Endothelial cell of umbilical vein (primary cell): ENCODE measurements at regions not wholly inside any gene's neighbourhood (a gene's known extent, or its start where the extent isn't known, plus 50 kb on each side); places are given as distances from the start of the nearest gene placed in this dataset.

ENCODE experiments used
- BruUV-seq: library from RNA; stranded (reverse); fragments of 400-500 nt; replicated peaks from 2 replicates; lab custom pipeline; 2021; lab: Mats Ljungman, UMichigan
- CTCF ChIA-PET: fragments of 300-600, 350-600 bp; sonication (Branson Sonifier 250); formaldehyde crosslinking; loops from one replicate; lab custom pipeline; 2021; ENCODE audit warnings: antibody characterized with exemption, inconsistent platforms; lab: Charles Lee
- POLR2A ChIA-PET: fragments of 300-600, 350-600 bp; sonication (Branson Sonifier 250); formaldehyde crosslinking; loops from one replicate; lab custom pipeline; 2021; ENCODE audit warnings: antibody characterized with exemption, inconsistent platforms; lab: Charles Lee
- DNase-seq: peaks from one replicate; pipeline ENCODE4 v3.0.0-alpha.2; 2011; ENCODE audit warnings: low read depth, low spot score
- FAIRE-seq: peaks from 2 replicates; lab custom pipeline; 2011; peaks lifted over from hg19 to GRCh38; lab: Jason Lieb, UNC
- H2AFZ ChIP-seq: 2 replicates; pipeline ENCODE4 v1.6.0; 2012; ENCODE audit warnings: low read depth, low read length, control low read depth, inconsistent platforms
- H3K27ac ChIP-seq: 2 replicates; pipeline ENCODE4 v1.5.1; 2011; ENCODE audit warnings: low read depth, mild to moderate bottlenecking, control low read depth, low read length, moderate library complexity; ENCODE audit not compliant: insufficient read depth
- H3K27me3 ChIP-seq, 2 experiments: 2 replicates each; pipeline versions ENCODE4 v1.6.0 to v1.6.1; 2011; ENCODE audit warnings: low read length in 2 of 2, mixed read lengths in 1 of 2; ENCODE audit not compliant: control insufficient read depth in 2 of 2, insufficient read depth in 2 of 2
- H3K36me3 ChIP-seq, 2 experiments: 2 replicates in 1 of 2; 3 replicates in 1 of 2; pipeline ENCODE4 v1.5.1; 2011; ENCODE audit warnings: low read length in 2 of 2, mild to moderate bottlenecking in 1 of 2, moderate library complexity in 1 of 2; ENCODE audit not compliant: control insufficient read depth in 2 of 2, insufficient read depth in 2 of 2; ENCODE audit errors: extremely low read depth in 1 of 2
- H3K4me1 ChIP-seq: 3 replicates; pipeline ENCODE4 v1.5.1; 2011; ENCODE audit warnings: mild to moderate bottlenecking, low read length; ENCODE audit not compliant: control insufficient read depth, insufficient read depth; ENCODE audit errors: extremely low read depth
- H3K4me2 ChIP-seq: 2 replicates; pipeline ENCODE4 v1.6.1; 2011; ENCODE audit warnings: low read length, control low read depth, mixed read lengths; ENCODE audit not compliant: insufficient read depth
- H3K4me3 ChIP-seq, 3 experiments: fragments of 200-600 bp in 1 of 3; sonication (generic), shearing (Covaris generic) in 1 of 3; replicated peaks in 1 of 3; 2 replicates each; pipeline ENCODE4 v1.5.1; 2011 to 2016; ENCODE audit warnings: control low read depth in 3 of 3, low read length in 3 of 3, mild to moderate bottlenecking in 2 of 3, inconsistent platforms in 1 of 3, low read depth in 1 of 3, moderate library complexity in 1 of 3; ENCODE audit not compliant: insufficient read depth in 1 of 3
- H3K79me2 ChIP-seq: 2 replicates; pipeline ENCODE4 v1.6.0; 2012; ENCODE audit warnings: low read length, inconsistent platforms; ENCODE audit not compliant: control insufficient read depth, insufficient read depth
- H3K9ac ChIP-seq: replicated peaks from 2 replicates; pipeline ENCODE3; 2011; ENCODE audit warnings: low read length, control low read depth; ENCODE audit not compliant: insufficient read depth; ENCODE audit errors: extremely low read depth
- H3K9me1 ChIP-seq: replicated peaks from 3 replicates; pipeline ENCODE4 v1.6.0; 2011; ENCODE audit warnings: mild to moderate bottlenecking, low read length; ENCODE audit not compliant: control insufficient read depth, insufficient read depth; ENCODE audit errors: extremely low read depth
- H3K9me3 ChIP-seq: replicated peaks from 2 replicates; pipeline ENCODE4 v1.5.1; 2012; ENCODE audit warnings: low read length, inconsistent platforms; ENCODE audit not compliant: control insufficient read depth, insufficient read depth
- H4K20me1 ChIP-seq: replicated peaks from 2 replicates; pipeline ENCODE3; 2011; ENCODE audit warnings: mild to moderate bottlenecking, low read length; ENCODE audit not compliant: control insufficient read depth, insufficient read depth; ENCODE audit errors: extremely low read depth
- EZH2 ChIP-seq: IDR thresholded peaks from 2 replicates; pipeline ENCODE4 v1.6.1; 2012; ENCODE audit warnings: borderline replicate concordance, low read depth, mild to moderate bottlenecking, moderate library complexity, low read length, inconsistent platforms; ENCODE audit not compliant: severe bottlenecking
- FOS ChIP-seq: IDR thresholded peaks from 2 replicates; pipeline ENCODE4 v1.6.1; 2011; ENCODE audit warnings: mild to moderate bottlenecking, low read length, moderate library complexity, borderline replicate concordance; ENCODE audit not compliant: insufficient read depth
- GATA2 ChIP-seq: IDR thresholded peaks from 2 replicates; pipeline ENCODE4 v1.7.0; 2011; ENCODE audit warnings: low read depth, mild to moderate bottlenecking, moderate library complexity, mixed read lengths, low read length; ENCODE audit not compliant: insufficient read length, insufficient read depth
- JUN ChIP-seq: IDR thresholded peaks from 2 replicates; pipeline ENCODE4 v1.6.1; 2011; ENCODE audit warnings: borderline replicate concordance, low read depth; ENCODE audit not compliant: insufficient read length, insufficient read depth
- MYC ChIP-seq: IDR thresholded peaks from one replicate; pipeline ENCODE4 v1.6.1; 2011; ENCODE audit warnings: mild to moderate bottlenecking, low read depth, low read length
- POLR2A ChIP-seq: IDR thresholded peaks from 2 replicates; pipeline ENCODE4 v1.6.1; 2012; ENCODE audit warnings: low read depth, mild to moderate bottlenecking, control low read depth, low read length
- POLR2AphosphoS5 ChIP-seq: IDR thresholded peaks from 2 replicates; pipeline ENCODE4 v1.6.1; 2012; ENCODE audit warnings: low read depth, mild to moderate bottlenecking, control low read depth, low read length, moderate library complexity; ENCODE audit not compliant: insufficient read depth
- dilution Hi-C: fragments of 300-500 bp; cut with MboI; formaldehyde crosslinking; loops from one replicate; pipeline ENCODE4 v1.15.0; 2019; ENCODE audit warnings: low sequenced_read_pairs; ENCODE audit not compliant: extremely low pct_ligation_motif_present
- intact Hi-C: fragments of 100-400 bp; cut with micrococcal nuclease; formaldehyde crosslinking; loops from one replicate; pipeline ENCODE4 v1.10.0; 2022
- TF ChIP-seq, protein P1 (sequence below), 2 donors: IDR thresholded peaks; 1 replicate in 1 of 2; 2 replicates in 1 of 2; pipeline ENCODE4 v1.5.1; 2011; ENCODE audit warnings: low read length in 2 of 2, mild to moderate bottlenecking in 2 of 2, moderate library complexity in 2 of 2, control low read depth in 1 of 2, inconsistent platforms in 1 of 2, low read depth in 1 of 2; ENCODE audit not compliant: insufficient read depth in 1 of 2; ENCODE audit errors: extremely low read depth in 1 of 2
- TF ChIP-seq, protein P2 (sequence below): IDR thresholded peaks from 2 replicates; pipeline ENCODE4 v1.6.1; 2011; ENCODE audit not compliant: insufficient read depth, insufficient read length

DNA sequence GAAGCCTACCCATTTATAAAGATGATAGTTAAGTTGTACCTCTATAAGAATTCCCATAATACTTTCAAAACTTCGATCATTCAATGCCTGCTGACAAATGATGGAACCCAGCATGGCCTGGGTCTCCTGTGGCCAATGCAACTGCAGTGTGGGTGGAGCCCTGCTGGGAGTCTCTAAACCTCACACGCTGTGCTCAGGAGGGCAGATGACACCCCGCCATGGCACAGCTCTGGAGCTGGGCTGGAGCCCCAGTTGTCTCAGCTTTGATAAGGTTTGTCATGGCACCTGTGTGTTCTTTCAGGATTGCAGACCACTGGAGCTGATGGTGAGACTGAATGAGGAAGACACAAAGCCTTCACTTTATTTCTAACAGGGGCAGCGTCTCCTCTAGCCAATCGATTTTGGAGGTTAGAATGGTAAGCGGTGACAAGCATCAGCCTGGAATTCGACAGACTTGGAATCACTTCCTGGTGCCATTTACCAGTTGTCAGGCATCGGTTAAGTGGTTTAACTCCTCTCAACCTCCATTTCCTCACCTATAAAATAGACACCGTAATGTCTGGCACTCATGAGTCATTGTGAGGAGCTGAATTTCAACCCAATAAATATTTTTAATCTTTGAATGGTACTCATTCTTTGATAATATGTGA, 383.6 kb upstream of the SALL3 start:
- Histone ChIP-seq H3K27ac (no peak overlapping the region), H3K9me3 (peaks cover 4% of the 10 kb centered on the region), H4K20me1 (no peaks in the 10 kb centered on the region), H3K79me2 (no peaks in the 10 kb centered on the region), H3K4me2 (no peak overlapping the region), H3K27me3 (no peaks in the 10 kb centered on the region), H3K9me1 (no peaks in the 10 kb centered on the region), H3K4me3 (no peak overlapping the region), H3K4me1 (no peaks in the 10 kb centered on the region), H3K9ac (no peak overlapping the region), H3K36me3 (no peaks in the 10 kb centered on the region), H2AFZ (no peak overlapping the region)
- dilution Hi-C loops, result no loop called here
- TF ChIP-seq POLR2AphosphoS5 (no peak), MYC (no peak), EZH2 (no peak), POLR2A (no peak), FOS (no peak), JUN (no peak), GATA2 (no peak)
- TF ChIP-seq, protein P1, sequence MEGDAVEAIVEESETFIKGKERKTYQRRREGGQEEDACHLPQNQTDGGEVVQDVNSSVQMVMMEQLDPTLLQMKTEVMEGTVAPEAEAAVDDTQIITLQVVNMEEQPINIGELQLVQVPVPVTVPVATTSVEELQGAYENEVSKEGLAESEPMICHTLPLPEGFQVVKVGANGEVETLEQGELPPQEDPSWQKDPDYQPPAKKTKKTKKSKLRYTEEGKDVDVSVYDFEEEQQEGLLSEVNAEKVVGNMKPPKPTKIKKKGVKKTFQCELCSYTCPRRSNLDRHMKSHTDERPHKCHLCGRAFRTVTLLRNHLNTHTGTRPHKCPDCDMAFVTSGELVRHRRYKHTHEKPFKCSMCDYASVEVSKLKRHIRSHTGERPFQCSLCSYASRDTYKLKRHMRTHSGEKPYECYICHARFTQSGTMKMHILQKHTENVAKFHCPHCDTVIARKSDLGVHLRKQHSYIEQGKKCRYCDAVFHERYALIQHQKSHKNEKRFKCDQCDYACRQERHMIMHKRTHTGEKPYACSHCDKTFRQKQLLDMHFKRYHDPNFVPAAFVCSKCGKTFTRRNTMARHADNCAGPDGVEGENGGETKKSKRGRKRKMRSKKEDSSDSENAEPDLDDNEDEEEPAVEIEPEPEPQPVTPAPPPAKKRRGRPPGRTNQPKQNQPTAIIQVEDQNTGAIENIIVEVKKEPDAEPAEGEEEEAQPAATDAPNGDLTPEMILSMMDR (IDR thresholded peaks at IDR 0.05; ENCODE audit: extremely low read depth in 1 of 2, insufficient read depth in 1 of 2, low read depth in 1 of 2, low read length in 2 of 2), result no peak
- TF ChIP-seq, protein P2, sequence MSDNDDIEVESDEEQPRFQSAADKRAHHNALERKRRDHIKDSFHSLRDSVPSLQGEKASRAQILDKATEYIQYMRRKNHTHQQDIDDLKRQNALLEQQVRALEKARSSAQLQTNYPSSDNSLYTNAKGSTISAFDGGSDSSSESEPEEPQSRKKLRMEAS, result no peak
- POLR2A ChIA-PET, result no interaction called here
- intact Hi-C loops, result no loop called here
- FAIRE-seq, result no peak
- no TSS peak for BruUV-seq
- CTCF ChIA-PET, result no interaction called here
- no peak for DNase-seq
